Panc1 (cell line): ENCODE measurements at regions not wholly inside any gene's neighbourhood (a gene's known extent, or its start where the extent isn't known, plus 50 kb on each side); places are given as distances from the start of the nearest gene placed in this dataset.

Experiments
- ATAC-seq: fragments of 200-7000 bp; cut with Tn5 transposase; 2 replicates; pipeline ENCODE4 v1.9.1; 2020; ENCODE audit warnings: mild to moderate bottlenecking, moderate library complexity
- BruUV-seq: library from RNA; stranded (reverse); fragments of 400-500 nt; replicated peaks from 2 replicates; lab custom pipeline; 2021; lab: Mats Ljungman, UMichigan
- CTCF ChIA-PET: fragments of 300-600 bp; sonication (Branson Sonifier 250); formaldehyde crosslinking; loops from one replicate; lab custom pipeline; 2022; ENCODE audit warnings: antibody characterized with exemption; lab: Charles Lee
- POLR2A ChIA-PET: fragments of 300-600 bp; sonication (Branson Sonifier 250); formaldehyde crosslinking; loops from one replicate; lab custom pipeline; 2022; ENCODE audit warnings: antibody characterized with exemption; lab: Charles Lee
- DNase-seq: peaks from one replicate; pipeline ENCODE4 v3.0.0-alpha.2; 2010; ENCODE audit warnings: low read depth, low spot score
- H3K27ac ChIP-seq: 2 replicates; pipeline ENCODE4 v1.5.1; 2011; ENCODE audit warnings: mild to moderate bottlenecking, low read length, inconsistent platforms
- H3K27me3 ChIP-seq: fragments of 200-500 bp; sonication (Bioruptor generic); 2 replicates; pipeline ENCODE4 v1.6.0; 2014; ENCODE audit warnings: low read length, inconsistent platforms; ENCODE audit not compliant: control insufficient read depth, insufficient read depth
- H3K36me3 ChIP-seq: fragments of 200-500 bp; sonication (Bioruptor generic); 2 replicates; pipeline ENCODE4 v1.5.1; 2014; ENCODE audit warnings: inconsistent platforms, mild to moderate bottlenecking, low read length, moderate library complexity; ENCODE audit not compliant: control insufficient read depth, insufficient read depth
- H3K4me1 ChIP-seq: 2 replicates; pipeline ENCODE4 v1.5.1; 2011; ENCODE audit warnings: inconsistent platforms, mild to moderate bottlenecking, low read length, moderate library complexity; ENCODE audit not compliant: control insufficient read depth, insufficient read depth
- H3K4me3 ChIP-seq, 2 experiments: 2 replicates each; pipeline ENCODE4 v1.5.1; 2011 to 2012; ENCODE audit warnings: low read depth in 2 of 2, low read length in 2 of 2, mild to moderate bottlenecking in 2 of 2, inconsistent platforms in 1 of 2, moderate library complexity in 1 of 2
- H3K9me3 ChIP-seq: fragments of 200-500 bp; sonication (Bioruptor generic); 2 replicates; pipeline ENCODE4 v1.5.1; 2014; ENCODE audit warnings: low read depth, mild to moderate bottlenecking, inconsistent platforms, low read length, moderate library complexity; ENCODE audit not compliant: control insufficient read depth, insufficient read depth
- POLR2AphosphoS5 ChIP-seq: IDR thresholded peaks from 2 replicates; pipeline ENCODE4 v1.6.1; 2012; ENCODE audit warnings: mild to moderate bottlenecking, low read depth, low read length, moderate library complexity
- SIN3A ChIP-seq: IDR thresholded peaks from 2 replicates; pipeline ENCODE4 v1.6.1; 2012; ENCODE audit warnings: low read depth, mild to moderate bottlenecking, low read length, moderate library complexity, borderline replicate concordance; ENCODE audit not compliant: insufficient read depth
- TCF7L2 ChIP-seq: IDR thresholded peaks from 2 replicates; pipeline ENCODE4 v1.6.1; 2011; ENCODE audit warnings: mild to moderate bottlenecking, low read depth, low read length, inconsistent platforms
- in situ Hi-C: cut with HindIII; loops from 2 replicates; pipeline ENCODE4 v1.10.0; 2016; ENCODE audit warnings: low sequenced_read_pairs, low pct_unique_long_range_greater_than_20kb
- intact Hi-C: fragments of 100-400 bp; cut with micrococcal nuclease; formaldehyde crosslinking; loops from one replicate; pipeline ENCODE4 v1.10.0; 2022; ENCODE audit not compliant: unreplicated experiment
- TF ChIP-seq, protein P1 (sequence below): fragments of 450-650 bp; IDR thresholded peaks from 2 replicates; pipeline ENCODE4 v1.5.1; 2017; ENCODE audit warnings: mild to moderate bottlenecking
- TF ChIP-seq, protein P2 (sequence below), 2 experiments: IDR thresholded peaks; 2 replicates each; pipeline ENCODE4 v1.6.1; 2011 to 2012; ENCODE audit warnings: low read depth in 2 of 2, control low read depth in 1 of 2, low read length in 1 of 2, mild to moderate bottlenecking in 1 of 2, moderate library complexity in 1 of 2; ENCODE audit not compliant: insufficient read depth in 1 of 2

GRCh38 chr16:5459863-5460262 lies 362.3 kb upstream of the EEF2KMT start:
- H3K27ac ChIP-seq = no peak overlapping the region
- ChIA-PET CTCF (no interaction called here), POLR2A (no interaction called here)
- H3K36me3 ChIP-seq = no peaks in the 10 kb centered on the region
- peaks cover 13% of the 10 kb centered on the region; the same call in 1 of the 2 replicates for H3K27me3 ChIP-seq
- no peak overlapping the region for H3K4me3 ChIP-seq
- intact Hi-C loops (no loop called here), in situ Hi-C loops (no loop called here)
- H3K4me1 ChIP-seq = no peaks in the 10 kb centered on the region
- H3K9me3 ChIP-seq = no peaks in the 10 kb centered on the region
- TF ChIP-seq SIN3A (no peak), POLR2AphosphoS5 (no peak), TCF7L2 (no peak)
- TF ChIP-seq, protein P1, sequence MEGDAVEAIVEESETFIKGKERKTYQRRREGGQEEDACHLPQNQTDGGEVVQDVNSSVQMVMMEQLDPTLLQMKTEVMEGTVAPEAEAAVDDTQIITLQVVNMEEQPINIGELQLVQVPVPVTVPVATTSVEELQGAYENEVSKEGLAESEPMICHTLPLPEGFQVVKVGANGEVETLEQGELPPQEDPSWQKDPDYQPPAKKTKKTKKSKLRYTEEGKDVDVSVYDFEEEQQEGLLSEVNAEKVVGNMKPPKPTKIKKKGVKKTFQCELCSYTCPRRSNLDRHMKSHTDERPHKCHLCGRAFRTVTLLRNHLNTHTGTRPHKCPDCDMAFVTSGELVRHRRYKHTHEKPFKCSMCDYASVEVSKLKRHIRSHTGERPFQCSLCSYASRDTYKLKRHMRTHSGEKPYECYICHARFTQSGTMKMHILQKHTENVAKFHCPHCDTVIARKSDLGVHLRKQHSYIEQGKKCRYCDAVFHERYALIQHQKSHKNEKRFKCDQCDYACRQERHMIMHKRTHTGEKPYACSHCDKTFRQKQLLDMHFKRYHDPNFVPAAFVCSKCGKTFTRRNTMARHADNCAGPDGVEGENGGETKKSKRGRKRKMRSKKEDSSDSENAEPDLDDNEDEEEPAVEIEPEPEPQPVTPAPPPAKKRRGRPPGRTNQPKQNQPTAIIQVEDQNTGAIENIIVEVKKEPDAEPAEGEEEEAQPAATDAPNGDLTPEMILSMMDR = no peak
- TF ChIP-seq, protein P2, sequence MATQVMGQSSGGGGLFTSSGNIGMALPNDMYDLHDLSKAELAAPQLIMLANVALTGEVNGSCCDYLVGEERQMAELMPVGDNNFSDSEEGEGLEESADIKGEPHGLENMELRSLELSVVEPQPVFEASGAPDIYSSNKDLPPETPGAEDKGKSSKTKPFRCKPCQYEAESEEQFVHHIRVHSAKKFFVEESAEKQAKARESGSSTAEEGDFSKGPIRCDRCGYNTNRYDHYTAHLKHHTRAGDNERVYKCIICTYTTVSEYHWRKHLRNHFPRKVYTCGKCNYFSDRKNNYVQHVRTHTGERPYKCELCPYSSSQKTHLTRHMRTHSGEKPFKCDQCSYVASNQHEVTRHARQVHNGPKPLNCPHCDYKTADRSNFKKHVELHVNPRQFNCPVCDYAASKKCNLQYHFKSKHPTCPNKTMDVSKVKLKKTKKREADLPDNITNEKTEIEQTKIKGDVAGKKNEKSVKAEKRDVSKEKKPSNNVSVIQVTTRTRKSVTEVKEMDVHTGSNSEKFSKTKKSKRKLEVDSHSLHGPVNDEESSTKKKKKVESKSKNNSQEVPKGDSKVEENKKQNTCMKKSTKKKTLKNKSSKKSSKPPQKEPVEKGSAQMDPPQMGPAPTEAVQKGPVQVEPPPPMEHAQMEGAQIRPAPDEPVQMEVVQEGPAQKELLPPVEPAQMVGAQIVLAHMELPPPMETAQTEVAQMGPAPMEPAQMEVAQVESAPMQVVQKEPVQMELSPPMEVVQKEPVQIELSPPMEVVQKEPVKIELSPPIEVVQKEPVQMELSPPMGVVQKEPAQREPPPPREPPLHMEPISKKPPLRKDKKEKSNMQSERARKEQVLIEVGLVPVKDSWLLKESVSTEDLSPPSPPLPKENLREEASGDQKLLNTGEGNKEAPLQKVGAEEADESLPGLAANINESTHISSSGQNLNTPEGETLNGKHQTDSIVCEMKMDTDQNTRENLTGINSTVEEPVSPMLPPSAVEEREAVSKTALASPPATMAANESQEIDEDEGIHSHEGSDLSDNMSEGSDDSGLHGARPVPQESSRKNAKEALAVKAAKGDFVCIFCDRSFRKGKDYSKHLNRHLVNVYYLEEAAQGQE (IDR thresholded peaks at IDR 0.05; ENCODE audit: insufficient read depth in 1 of 2, low read depth in 2 of 2, low read length in 1 of 2) = no peak
- no TSS peak for BruUV-seq
- ATAC-seq (no peak), DNase-seq (no peak)

- TF ChIP-seq, protein P1 = no peak
- TF ChIP-seq TCF7L2 = no peak
- Histone ChIP-seq H3K36me3 (no peaks in the 10 kb centered on the region), H3K27ac (no peak overlapping the region), H3K4me3 (no peak overlapping the region), H3K9me3 (no peaks in the 10 kb centered on the region), H3K4me1 (no peaks in the 10 kb centered on the region), H3K27me3 (peaks cover 6% of the 10 kb centered on the region; the same call in 1 of the 2 replicates)
- intact Hi-C loops (no loop called here), in situ Hi-C loops (no loop called here)
- CTCF ChIA-PET = no interaction called here
- no TSS peak for BruUV-seq
- no peak for DNase-seq
- POLR2A ChIA-PET = interaction anchor here (0.6 kb wide), 1 partner anchor 1706 kb away, joined by 12 read pairs; no protein-coding TSS in a partner anchor
- no peak for ATAC-seq
Measured at GRCh38 chr16:5455110-5455509, 357.5 kb upstream of the EEF2KMT start.
